Natural killer cell (primary cell): ENCODE measurements at regions not wholly inside any gene's neighbourhood (a gene's known extent, or its start where the extent isn't known, plus 50 kb on each side); places are given as distances from the start of the nearest gene placed in this dataset.

Source experiments
- ATAC-seq, 3 donors: fragments of 150-1000 bp in 2 of 3; fragments of 200-7000 bp in 1 of 3; cut with Tn5 transposase; 1 replicate in 1 of 3; 2 replicates in 2 of 3; pipeline ENCODE4 v1.10.0; 2021; ENCODE audit warnings: mild to moderate bottlenecking in 2 of 3, moderate library complexity in 2 of 3
- DNase-seq, 2 donors: peaks; one replicate each; pipeline versions ENCODE4 v3.0.0 to v3.0.0-alpha.2; 2013 to 2021; ENCODE audit warnings: mixed read lengths in 1 of 2
- H3K27ac ChIP-seq: one replicate; pipeline ENCODE4 v1.5.1; 2013; ENCODE audit warnings: mild to moderate bottlenecking, low read length
- H3K27me3 ChIP-seq: one replicate; pipeline ENCODE4 v1.6.1; 2013; ENCODE audit warnings: low read length; ENCODE audit not compliant: control insufficient read depth, insufficient read depth
- H3K36me3 ChIP-seq: one replicate; pipeline ENCODE4 v1.6.1; 2013; ENCODE audit warnings: low read length; ENCODE audit not compliant: control insufficient read depth, insufficient read depth
- H3K4me1 ChIP-seq: one replicate; pipeline ENCODE4 v1.6.1; 2013; ENCODE audit warnings: low read length; ENCODE audit not compliant: control insufficient read depth, insufficient read depth
- H3K4me3 ChIP-seq: one replicate; pipeline ENCODE4 v1.5.1; 2013; ENCODE audit warnings: low read length
- H3K9me3 ChIP-seq: one replicate; pipeline ENCODE4 v1.6.1; 2013; ENCODE audit warnings: low read length; ENCODE audit not compliant: control insufficient read depth, insufficient read depth
- H3K27ac Mint-ChIP-seq, 2 donors: one replicate each; pipeline ENCODE4 v1.8.0; 2022; ENCODE audit warnings: mild to moderate bottlenecking in 2 of 2, mixed read lengths in 2 of 2, moderate library complexity in 1 of 2
- H3K27me3 Mint-ChIP-seq, 2 donors: one replicate each; pipeline ENCODE4 v1.8.0; 2022; ENCODE audit warnings: low read depth in 2 of 2, mixed read lengths in 2 of 2
- H3K36me3 Mint-ChIP-seq: one replicate; pipeline ENCODE4 v1.8.0; 2022; ENCODE audit warnings: mixed read lengths
- H3K4me1 Mint-ChIP-seq, 2 donors: one replicate each; pipeline ENCODE4 v1.8.0; 2022; ENCODE audit warnings: mixed read lengths in 2 of 2
- H3K4me3 Mint-ChIP-seq: one replicate; pipeline ENCODE4 v1.8.0; 2022; ENCODE audit warnings: mild to moderate bottlenecking, moderate library complexity, mixed read lengths
- H3K9me3 Mint-ChIP-seq, 2 donors: one replicate each; pipeline ENCODE4 v1.8.0; 2022; ENCODE audit warnings: mixed read lengths in 2 of 2
- CTCF ChIP-seq: fragments of 200-600 bp; IDR thresholded peaks from one replicate; pipeline ENCODE4 v1.8.0; 2022; ENCODE audit warnings: antibody characterized with exemption
- WGBS: methylation state at CpG from one replicate; pipeline ENCODE4 v1.1.7; 2013; ENCODE audit warnings: missing lambda C conversion rate; ENCODE audit not compliant: insufficient coverage; 5-methylcytosine and 5-hydroxymethylcytosine counted together
- intact Hi-C: fragments of 100-400 bp; cut with micrococcal nuclease; formaldehyde crosslinking; loops from one replicate; pipeline ENCODE4 v1.14.2; 2022

- Histone ChIP-seq H3K27ac (no peak overlapping the region), H3K9me3 (no peaks in the 10 kb centered on the region), H3K4me3 (no peak overlapping the region), H3K27me3 (no peaks in the 10 kb centered on the region), H3K4me1 (no peaks in the 10 kb centered on the region), H3K36me3 (no peaks in the 10 kb centered on the region)
- no peak for ATAC-seq
- Mint-ChIP-seq H3K9me3 (peaks cover 4 to 8% of the 10 kb centered on the region in 2 donors), H3K27ac (no peak overlapping the region), H3K27me3 (no peaks in the 10 kb centered on the region), H3K4me1 (no peaks in the 10 kb centered on the region), H3K4me3 (no peak overlapping the region), H3K36me3 (no peaks in the 10 kb centered on the region)
- intact Hi-C loops: no loop called here
- DNase-seq: no peak
- no peak for TF ChIP-seq CTCF
Observed at GRCh38 chr10:108822026-108822425, 1101.3 kb downstream of the XPNPEP1 start.

GRCh38 chr10:108819302-108819701 lies 1104.0 kb downstream of the XPNPEP1 start:
- Histone ChIP-seq H3K36me3 (no peaks in the 10 kb centered on the region), H3K4me1 (no peaks in the 10 kb centered on the region), H3K4me3 (no peak overlapping the region), H3K9me3 (no peaks in the 10 kb centered on the region), H3K27me3 (no peaks in the 10 kb centered on the region), H3K27ac (no peak overlapping the region)
- Mint-ChIP-seq H3K4me1 (no peaks in the 10 kb centered on the region), H3K27ac (no peak overlapping the region), H3K9me3 (peaks cover 6 to 7% of the 10 kb centered on the region in 2 donors), H3K27me3 (no peaks in the 10 kb centered on the region), H3K4me3 (no peak overlapping the region), H3K36me3 (no peaks in the 10 kb centered on the region)
- intact Hi-C loops: no loop called here
- no peak for DNase-seq
- no peak for TF ChIP-seq CTCF
- WGBS: 63% methylated on average over 1 of the region's 1 CpG
- ATAC-seq: no peak

- TF ChIP-seq CTCF: no peak
- Mint-ChIP-seq H3K36me3 (no peaks in the 10 kb centered on the region), H3K27me3 (no peaks in the 10 kb centered on the region), H3K4me1 (no peaks in the 10 kb centered on the region), H3K9me3 (peaks cover 7 to 10% of the 10 kb centered on the region in 2 donors), H3K27ac (no peak overlapping the region), H3K4me3 (no peak overlapping the region)
- no peaks in the 10 kb centered on the region for H3K4me1 ChIP-seq
- H3K27ac ChIP-seq: no peak overlapping the region
- ATAC-seq (no peak), DNase-seq (no peak)
- no peaks in the 10 kb centered on the region for H3K36me3 ChIP-seq
- no peak overlapping the region for H3K4me3 ChIP-seq
- H3K27me3 ChIP-seq: no peaks in the 10 kb centered on the region
- intact Hi-C loops: no loop called here
- H3K9me3 ChIP-seq: no peaks in the 10 kb centered on the region
- 17% methylated on average over 2 of the region's 2 CpGs for WGBS
Observed at GRCh38 chr10:108817584-108817983, 1105.7 kb downstream of the XPNPEP1 start.

- Mint-ChIP-seq H3K9me3 (peaks cover 10 to 13% of the 10 kb centered on the region in 2 donors), H3K27ac (no peak overlapping the region), H3K27me3 (no peaks in the 10 kb centered on the region), H3K36me3 (no peaks in the 10 kb centered on the region), H3K4me1 (no peaks in the 10 kb centered on the region), H3K4me3 (no peak overlapping the region)
- WGBS: 67% methylated on average over 3 of the region's 3 CpGs
- ATAC-seq (no peak), DNase-seq (no peak)
- Histone ChIP-seq H3K36me3 (no peaks in the 10 kb centered on the region), H3K27ac (no peak overlapping the region), H3K4me1 (no peaks in the 10 kb centered on the region), H3K4me3 (no peak overlapping the region), H3K27me3 (no peaks in the 10 kb centered on the region), H3K9me3 (no peaks in the 10 kb centered on the region)
- intact Hi-C loops: no loop called here
- no peak for TF ChIP-seq CTCF
Observed at GRCh38 chr10:108817135-108817534, 1106.2 kb downstream of the XPNPEP1 start.
